Lung (tissue), 11 donors: ENCODE measurements at regions not wholly inside any gene's neighbourhood (a gene's known extent, or its start where the extent isn't known, plus 50 kb on each side); places are given as distances from the start of the nearest gene placed in this dataset.

ENCODE experiments used
- ATAC-seq: fragments of 200-7000 bp; cut with Tn5 transposase; one replicate; pipeline ENCODE4 v1.9.1; 2020; ENCODE audit warnings: moderate number of reproducible peaks; ENCODE audit not compliant: insufficient read depth, low FRiP score
- DNase-seq, 3 donors: peaks; one replicate each; pipeline ENCODE4 v3.0.0-alpha.2; 2013 to 2017
- H3K27ac ChIP-seq, 2 donors: one replicate each; pipeline ENCODE4 v1.5.1; 2013; ENCODE audit warnings: mild to moderate bottlenecking in 2 of 2, moderate library complexity in 2 of 2, control low read depth in 1 of 2, inconsistent platforms in 1 of 2, low read depth in 1 of 2, low read length in 1 of 2
- H3K27me3 ChIP-seq, 3 donors: one replicate each; pipeline ENCODE4 v1.5.1; 2013; ENCODE audit warnings: low read length in 2 of 3; ENCODE audit not compliant: control insufficient read depth in 3 of 3, insufficient read depth in 3 of 3
- H3K36me3 ChIP-seq, 4 donors: one replicate each; pipeline ENCODE4 v1.5.1; 2013; ENCODE audit warnings: low read length in 4 of 4, mild to moderate bottlenecking in 1 of 4, moderate library complexity in 1 of 4; ENCODE audit not compliant: control insufficient read depth in 4 of 4, insufficient read depth in 4 of 4
- H3K4me1 ChIP-seq, 5 donors: one replicate each; pipeline ENCODE4 v1.5.1; 2013; ENCODE audit warnings: low read length in 5 of 5, mild to moderate bottlenecking in 2 of 5, moderate library complexity in 1 of 5; ENCODE audit not compliant: control insufficient read depth in 5 of 5, insufficient read depth in 5 of 5
- H3K4me3 ChIP-seq: one replicate; pipeline ENCODE4 v1.5.1; 2013; ENCODE audit warnings: mild to moderate bottlenecking, control low read depth, moderate library complexity
- H3K9ac ChIP-seq, 2 donors: one replicate each; pipeline ENCODE4 v1.5.1; 2013; ENCODE audit warnings: low read length in 2 of 2, control low read depth in 1 of 2; ENCODE audit not compliant: insufficient read depth in 1 of 2
- H3K9me3 ChIP-seq, 4 donors: one replicate each; pipeline ENCODE4 v1.5.1; 2013; ENCODE audit warnings: low read length in 3 of 4, mild to moderate bottlenecking in 1 of 4, moderate library complexity in 1 of 4; ENCODE audit not compliant: control insufficient read depth in 4 of 4, insufficient read depth in 3 of 4
- CTCF ChIP-seq: IDR thresholded peaks from 2 replicates; pipeline ENCODE4 v1.5.1; 2012; ENCODE audit warnings: mild to moderate bottlenecking; ENCODE audit errors: control extremely low read depth, extremely low read depth
- WGBS, 2 donors: extraction: QIAGEN DNeasy Blood & Tissue Kit; methylation state at CpG; one replicate each; pipeline ENCODE4 v1.1.7; 2013; 5-methylcytosine and 5-hydroxymethylcytosine counted together
- donor health status: control.
- donor health status: control.
- donor health status: Bipolar disorder and iron deficiency.
- donor health status: healthy.
- donor health status: DM: yes; HTN: yes; CAD: no.

GRCh38 chr11:97732011-97732632 is 1288.6 kb upstream of the CNTN5 start:
- no peak for TF ChIP-seq CTCF
- peaks cover 0 to 4% (median under 1%) of the 10 kb centered on the region in 4 donors for H3K9me3 ChIP-seq
- DNase-seq (peak in 1 of 3 donors; percentile 30), ATAC-seq (no peak)
- 54 to 79% methylated on average over 1 of the region's 1 CpG for WGBS, 2 donors
- no peak overlapping the region for H3K27ac ChIP-seq
- H3K4me1 ChIP-seq, result peaks cover 0 to 12% (median 0%) of the 10 kb centered on the region in 5 donors
- no peaks in the 10 kb centered on the region for H3K36me3 ChIP-seq
- H3K9ac ChIP-seq, result no peak overlapping the region
- no peak overlapping the region for H3K4me3 ChIP-seq
- H3K27me3 ChIP-seq, result no peaks in the 10 kb centered on the region

- DNase-seq (no peak), ATAC-seq (no peak)
- no peak overlapping the region for H3K4me3 ChIP-seq
- H3K36me3 ChIP-seq, result no peaks in the 10 kb centered on the region
- H3K4me1 ChIP-seq, result peaks cover 0 to 18% (median 5%) of the 10 kb centered on the region in 5 donors
- H3K27me3 ChIP-seq, result no peaks in the 10 kb centered on the region
- no peak overlapping the region for H3K9ac ChIP-seq
- H3K27ac ChIP-seq, result peak overlapping the region in 1 of 2 donors; percentile 29
- peaks cover 0 to 7% (median 3%) of the 10 kb centered on the region in 4 donors for H3K9me3 ChIP-seq
- WGBS, 2 donors, result 84 to 91% methylated on average over 2 of the region's 2 CpGs
- no peak for TF ChIP-seq CTCF
These were observed 1282.0 kb upstream of the CNTN5 start for GRCh38 chr11:97738751-97739150.

DNA sequence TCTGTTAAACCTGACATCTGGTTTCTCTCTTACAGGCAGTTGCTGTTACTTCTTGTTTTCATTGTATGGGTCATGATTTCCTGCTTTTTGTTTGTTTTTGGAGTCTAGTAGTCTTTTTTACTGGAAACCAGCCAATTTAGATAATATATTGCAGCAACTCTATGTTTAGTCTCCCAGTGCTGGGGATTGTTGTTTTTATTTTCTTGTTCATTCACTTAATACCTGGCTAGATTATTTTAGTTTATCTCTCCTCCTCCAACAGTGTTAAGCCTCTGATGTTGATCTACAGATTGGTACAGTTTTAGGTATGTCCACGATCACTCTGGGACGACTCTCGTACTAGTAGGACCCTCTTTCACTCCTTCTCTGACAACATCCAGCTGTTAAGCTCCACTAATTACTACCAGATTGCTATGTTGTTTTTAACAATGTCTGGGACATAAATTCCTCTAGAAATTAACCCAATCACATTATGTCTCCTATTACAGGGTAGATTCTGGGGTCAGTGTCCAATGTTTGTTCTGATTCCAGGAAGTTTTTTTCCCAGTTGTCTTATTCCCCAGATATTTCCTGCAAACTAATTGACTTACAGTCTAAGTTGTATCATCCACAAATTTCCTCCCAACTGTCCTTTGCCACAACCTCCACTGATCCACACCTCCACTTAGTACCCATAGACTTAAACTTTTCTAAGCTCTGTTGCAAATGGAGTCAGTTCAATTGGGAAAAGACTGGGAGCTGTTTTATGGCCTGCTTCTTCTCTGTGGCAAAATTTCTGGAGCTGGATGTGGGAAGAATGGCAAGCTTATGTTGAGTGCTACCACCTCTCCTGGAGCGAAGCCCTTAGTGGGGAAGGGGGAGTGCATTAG is 1280.6 kb upstream of the CNTN5 start:
- 72 to 78% methylated on average over 4 of the region's 4 CpGs for WGBS, 2 donors
- Histone ChIP-seq H3K9ac (no peak overlapping the region), H3K27me3 (no peaks in the 10 kb centered on the region), H3K4me3 (no peak overlapping the region), H3K4me1 (peaks cover 0 to 18% (median 5%) of the 10 kb centered on the region in 5 donors), H3K36me3 (no peaks in the 10 kb centered on the region), H3K9me3 (peaks cover 0 to 6% (median 3%) of the 10 kb centered on the region in 4 donors), H3K27ac (peak overlapping the region in 1 of 2 donors; percentile 33)
- no peak for ATAC-seq
- TF ChIP-seq CTCF, result no peak
- peak; percentile 45 to 95 (median 93) for DNase-seq
